HepG2 (cell line): ENCODE measurements at regions not wholly inside any gene's neighbourhood (a gene's known extent, or its start where the extent isn't known, plus 50 kb on each side); places are given as distances from the start of the nearest gene placed in this dataset.

Experiments
- IRF2 ChIP-seq: IDR thresholded peaks from 2 replicates; pipeline ENCODE4 v1.6.1; 2018; ENCODE audit warnings: missing genetic modification reagents, missing compliant biosample characterization
- NR2F6 ChIP-seq, 2 experiments: IDR thresholded peaks; 2 replicates each; pipeline ENCODE4 v1.6.1; 2016; ENCODE audit warnings: antibody characterized with exemption in 1 of 2, mild to moderate bottlenecking in 1 of 2
- RAD21 ChIP-seq: fragments of 450-650 bp; formaldehyde crosslinking; IDR thresholded peaks from 2 replicates; pipeline ENCODE4 v1.5.0; 2020; ENCODE audit warnings: mild to moderate bottlenecking
- TF ChIP-seq, protein P1 (sequence below): IDR thresholded peaks from 2 replicates; pipeline ENCODE4 v1.6.1; 2016; ENCODE audit warnings: missing biosample characterization, missing genetic modification reagents, low read depth
- TF ChIP-seq, protein P2 (sequence below): sonication (generic); formaldehyde crosslinking; IDR thresholded peaks from 2 replicates; pipeline ENCODE4 v1.5.0; 2020; ENCODE audit warnings: mild to moderate bottlenecking, missing genetic modification reagents, moderate library complexity
- TF ChIP-seq, protein P3 (sequence below): IDR thresholded peaks from 2 replicates; pipeline ENCODE4 v1.6.1; 2016
- TF ChIP-seq, protein P4 (sequence below): sonication (generic); formaldehyde crosslinking; IDR thresholded peaks from 2 replicates; pipeline ENCODE4 v1.4.0; 2020; ENCODE audit warnings: missing genetic modification reagents, mild to moderate bottlenecking, borderline replicate concordance

DNA sequence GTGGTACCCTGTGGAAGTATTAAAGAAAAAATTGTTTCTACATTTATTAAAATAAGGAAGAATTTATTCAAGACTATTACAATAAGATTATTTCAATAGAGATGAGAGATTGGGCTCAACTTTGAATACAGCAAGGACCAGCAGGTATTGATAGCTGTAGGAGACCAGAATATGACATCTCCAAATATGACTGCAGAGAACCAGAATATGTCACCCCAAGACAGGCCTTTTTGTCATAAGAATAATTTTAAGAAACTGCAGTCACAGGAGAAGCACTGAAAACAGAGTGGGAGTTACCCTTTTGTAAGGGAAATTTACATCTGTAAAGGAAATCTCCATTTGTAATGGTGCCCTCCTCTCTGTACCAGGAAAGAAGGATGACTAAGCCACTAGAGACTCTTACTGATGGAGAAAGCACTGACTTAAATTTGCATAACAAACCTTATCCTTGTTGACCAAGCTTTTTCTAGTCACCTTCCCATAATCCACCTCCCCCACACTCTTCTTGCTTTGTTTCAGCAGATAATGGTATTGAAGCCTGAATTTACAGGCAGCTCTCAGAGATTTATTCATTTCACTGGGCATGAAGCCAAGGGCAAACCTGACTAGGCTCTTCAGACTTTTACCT, 145.1 kb upstream of the RMP24 start:
- TF ChIP-seq RAD21 (no peak), IRF2 (CRISPR knock-in tag) (no peak), NR2F6 (IDR thresholded peaks at IDR 0.05) (no peak), NR2F6 (CRISPR knock-in tag; IDR thresholded peaks at IDR 0.05) (no peak)
- TF ChIP-seq, protein P1, sequence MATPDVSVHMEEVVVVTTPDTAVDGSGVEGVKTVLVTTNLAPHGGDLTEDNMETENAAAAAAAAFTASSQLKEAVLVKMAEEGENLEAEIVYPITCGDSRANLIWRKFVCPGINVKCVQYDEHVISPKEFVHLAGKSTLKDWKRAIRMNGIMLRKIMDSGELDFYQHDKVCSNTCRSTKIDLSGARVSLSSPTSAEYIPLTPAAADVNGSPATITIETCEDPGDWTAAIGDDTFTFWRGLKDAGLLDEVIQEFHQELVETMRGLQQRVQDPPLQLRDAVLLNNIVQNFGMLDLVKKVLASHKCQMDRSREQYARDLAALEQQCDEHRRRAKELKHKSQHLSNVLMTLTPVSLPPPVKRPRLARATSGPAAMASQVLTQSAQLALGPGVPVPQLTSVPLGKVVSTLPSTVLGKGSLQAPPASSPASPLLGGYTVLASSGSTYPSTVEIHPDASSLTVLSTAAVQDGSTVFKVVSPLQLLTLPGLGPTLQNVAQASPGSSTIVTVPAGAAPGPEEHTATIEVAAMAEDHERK (CRISPR knock-in tag), result no peak
- TF ChIP-seq, protein P2, sequence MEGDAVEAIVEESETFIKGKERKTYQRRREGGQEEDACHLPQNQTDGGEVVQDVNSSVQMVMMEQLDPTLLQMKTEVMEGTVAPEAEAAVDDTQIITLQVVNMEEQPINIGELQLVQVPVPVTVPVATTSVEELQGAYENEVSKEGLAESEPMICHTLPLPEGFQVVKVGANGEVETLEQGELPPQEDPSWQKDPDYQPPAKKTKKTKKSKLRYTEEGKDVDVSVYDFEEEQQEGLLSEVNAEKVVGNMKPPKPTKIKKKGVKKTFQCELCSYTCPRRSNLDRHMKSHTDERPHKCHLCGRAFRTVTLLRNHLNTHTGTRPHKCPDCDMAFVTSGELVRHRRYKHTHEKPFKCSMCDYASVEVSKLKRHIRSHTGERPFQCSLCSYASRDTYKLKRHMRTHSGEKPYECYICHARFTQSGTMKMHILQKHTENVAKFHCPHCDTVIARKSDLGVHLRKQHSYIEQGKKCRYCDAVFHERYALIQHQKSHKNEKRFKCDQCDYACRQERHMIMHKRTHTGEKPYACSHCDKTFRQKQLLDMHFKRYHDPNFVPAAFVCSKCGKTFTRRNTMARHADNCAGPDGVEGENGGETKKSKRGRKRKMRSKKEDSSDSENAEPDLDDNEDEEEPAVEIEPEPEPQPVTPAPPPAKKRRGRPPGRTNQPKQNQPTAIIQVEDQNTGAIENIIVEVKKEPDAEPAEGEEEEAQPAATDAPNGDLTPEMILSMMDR (CRISPR knock-in tag), result no peak
- TF ChIP-seq, protein P3, sequence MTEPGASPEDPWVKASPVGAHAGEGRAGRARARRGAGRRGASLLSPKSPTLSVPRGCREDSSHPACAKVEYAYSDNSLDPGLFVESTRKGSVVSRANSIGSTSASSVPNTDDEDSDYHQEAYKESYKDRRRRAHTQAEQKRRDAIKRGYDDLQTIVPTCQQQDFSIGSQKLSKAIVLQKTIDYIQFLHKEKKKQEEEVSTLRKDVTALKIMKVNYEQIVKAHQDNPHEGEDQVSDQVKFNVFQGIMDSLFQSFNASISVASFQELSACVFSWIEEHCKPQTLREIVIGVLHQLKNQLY (CRISPR knock-in tag), result no peak
- TF ChIP-seq, protein P4, sequence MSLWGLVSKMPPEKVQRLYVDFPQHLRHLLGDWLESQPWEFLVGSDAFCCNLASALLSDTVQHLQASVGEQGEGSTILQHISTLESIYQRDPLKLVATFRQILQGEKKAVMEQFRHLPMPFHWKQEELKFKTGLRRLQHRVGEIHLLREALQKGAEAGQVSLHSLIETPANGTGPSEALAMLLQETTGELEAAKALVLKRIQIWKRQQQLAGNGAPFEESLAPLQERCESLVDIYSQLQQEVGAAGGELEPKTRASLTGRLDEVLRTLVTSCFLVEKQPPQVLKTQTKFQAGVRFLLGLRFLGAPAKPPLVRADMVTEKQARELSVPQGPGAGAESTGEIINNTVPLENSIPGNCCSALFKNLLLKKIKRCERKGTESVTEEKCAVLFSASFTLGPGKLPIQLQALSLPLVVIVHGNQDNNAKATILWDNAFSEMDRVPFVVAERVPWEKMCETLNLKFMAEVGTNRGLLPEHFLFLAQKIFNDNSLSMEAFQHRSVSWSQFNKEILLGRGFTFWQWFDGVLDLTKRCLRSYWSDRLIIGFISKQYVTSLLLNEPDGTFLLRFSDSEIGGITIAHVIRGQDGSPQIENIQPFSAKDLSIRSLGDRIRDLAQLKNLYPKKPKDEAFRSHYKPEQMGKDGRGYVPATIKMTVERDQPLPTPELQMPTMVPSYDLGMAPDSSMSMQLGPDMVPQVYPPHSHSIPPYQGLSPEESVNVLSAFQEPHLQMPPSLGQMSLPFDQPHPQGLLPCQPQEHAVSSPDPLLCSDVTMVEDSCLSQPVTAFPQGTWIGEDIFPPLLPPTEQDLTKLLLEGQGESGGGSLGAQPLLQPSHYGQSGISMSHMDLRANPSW (CRISPR knock-in tag), result no peak
